HG02642 (cell line): ENCODE measurements at regions not wholly inside any gene's neighbourhood (a gene's known extent, or its start where the extent isn't known, plus 50 kb on each side); places are given as distances from the start of the nearest gene placed in this dataset.

Experiments
- ATAC-seq: cut with Tn5 transposase; IDR thresholded peaks from one replicate; pipeline ENCODE4 v1.9.1; 2021; ENCODE audit warnings: mild to moderate bottlenecking; ENCODE audit not compliant: unreplicated experiment, poor library complexity

- ATAC-seq = no peak
These were observed 151.1 kb upstream of the TSHZ3 start for GRCh38 chr19:31500197-31500830.

DNA sequence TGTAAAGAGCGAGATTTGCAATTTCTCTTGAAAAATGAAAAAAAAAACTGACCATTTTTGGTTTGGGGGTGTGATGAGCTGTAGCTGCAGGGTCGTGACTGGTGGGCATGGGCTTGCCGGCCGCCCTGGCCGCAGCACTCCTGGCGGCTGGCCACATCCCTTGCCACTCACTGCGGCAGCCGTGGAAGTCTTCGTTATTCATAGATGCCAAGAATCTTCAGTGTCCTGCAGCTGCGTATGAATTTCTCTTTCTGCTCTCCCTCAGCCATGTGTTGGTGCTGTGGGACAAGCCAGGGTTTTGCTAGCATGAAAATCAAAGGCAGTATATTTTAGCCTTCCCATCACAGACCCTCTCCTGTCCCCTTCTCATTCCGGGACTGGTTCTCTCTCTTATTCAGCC, 151.7 kb upstream of the TSHZ3 start:
- ATAC-seq = no peak

DNA sequence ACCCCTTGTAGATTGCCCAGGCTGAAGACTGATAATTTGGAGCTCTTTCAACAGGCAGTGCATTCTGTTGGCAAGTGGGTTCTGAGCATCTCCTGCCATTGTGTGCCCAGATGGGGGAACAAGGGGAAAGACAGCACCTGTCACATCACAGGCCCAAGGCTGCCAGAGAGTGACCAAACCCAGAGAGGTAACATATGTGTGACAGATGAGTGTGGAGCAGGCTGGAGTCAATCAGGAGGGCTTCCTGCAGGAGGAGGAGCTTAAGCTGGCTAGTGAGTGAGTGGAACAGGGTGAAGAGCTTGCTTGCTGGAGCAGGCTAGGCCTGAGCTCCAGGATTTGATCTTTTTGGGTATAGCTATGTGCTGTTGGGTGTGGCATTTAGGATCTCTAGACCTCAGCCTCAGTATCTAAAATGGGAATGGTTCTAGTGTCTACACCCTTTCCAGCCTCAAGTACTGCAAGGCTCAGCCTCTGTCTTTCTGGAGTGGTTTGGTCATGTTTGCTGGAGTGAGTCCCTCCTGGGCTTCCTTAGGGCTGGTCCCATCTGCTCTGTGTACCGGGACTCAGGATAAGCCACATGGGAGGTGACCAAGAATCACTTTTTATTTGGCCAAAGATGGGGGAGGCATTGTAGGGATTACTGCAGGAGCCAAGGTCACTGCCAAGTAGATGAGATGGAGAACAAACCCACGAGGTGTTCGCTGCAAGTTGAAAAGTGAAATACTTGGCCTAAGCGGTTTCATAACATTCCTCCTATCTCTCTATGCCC, 152.4 kb upstream of the TSHZ3 start:
- no peak for ATAC-seq

DNA sequence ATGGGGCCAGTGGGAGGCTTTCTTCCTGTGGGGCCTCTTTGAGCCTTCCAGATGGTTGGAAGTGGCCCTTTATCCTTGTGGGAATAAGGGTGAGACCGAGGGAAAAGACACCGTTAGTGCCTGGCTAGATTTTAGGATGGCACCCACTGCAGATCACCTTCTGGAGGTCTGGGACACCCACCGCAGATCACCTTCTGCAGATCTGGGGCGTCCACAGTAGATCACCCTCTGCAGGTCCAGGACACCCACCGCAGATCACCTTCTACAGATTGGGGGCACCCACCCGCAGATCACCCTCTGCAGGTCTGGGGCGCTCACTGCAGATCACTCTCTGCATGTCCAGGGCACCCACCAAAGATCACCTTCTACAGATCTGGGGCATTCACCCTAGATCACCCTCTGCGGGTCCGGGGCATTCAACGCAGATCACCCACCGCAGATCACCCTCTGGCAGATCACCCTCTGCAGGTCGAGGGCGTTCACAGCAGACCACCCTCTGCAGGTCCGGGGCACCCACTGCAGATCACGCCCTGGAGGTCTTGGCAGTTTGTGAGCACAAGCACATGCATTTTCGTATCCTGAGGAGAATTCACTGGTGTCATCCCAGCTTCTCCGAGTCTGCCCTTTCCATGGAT, 153.4 kb upstream of the TSHZ3 start:
- no peak for ATAC-seq

- no peak for ATAC-seq
These were observed 154.0 kb upstream of the TSHZ3 start for GRCh38 chr19:31503211-31503610.

- no peak for ATAC-seq
These were observed 155.0 kb upstream of the TSHZ3 start for GRCh38 chr19:31504221-31504620.

GRCh38 chr19:31505596-31505910, 156.3 kb upstream of the TSHZ3 start:
- ATAC-seq = no peak

DNA sequence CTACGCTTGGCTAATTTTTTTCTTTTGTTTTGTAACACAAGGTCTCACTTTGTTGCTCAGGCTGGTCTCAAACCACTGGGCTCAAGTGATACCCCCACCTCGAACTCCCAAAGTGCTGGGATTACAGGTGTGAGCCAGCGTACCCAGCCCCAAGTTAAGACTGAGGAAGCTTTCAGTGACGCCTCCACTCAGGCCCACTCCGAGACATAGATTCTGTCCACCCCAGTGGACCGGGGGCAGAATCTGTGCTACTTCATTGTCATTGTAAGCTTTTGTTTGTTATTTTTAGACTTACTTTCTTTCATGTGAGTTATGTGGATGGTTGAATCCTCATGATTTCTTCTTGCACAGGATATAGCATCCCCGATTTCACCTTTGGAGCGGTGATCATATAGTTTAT, 156.9 kb upstream of the TSHZ3 start:
- no peak for ATAC-seq

DNA sequence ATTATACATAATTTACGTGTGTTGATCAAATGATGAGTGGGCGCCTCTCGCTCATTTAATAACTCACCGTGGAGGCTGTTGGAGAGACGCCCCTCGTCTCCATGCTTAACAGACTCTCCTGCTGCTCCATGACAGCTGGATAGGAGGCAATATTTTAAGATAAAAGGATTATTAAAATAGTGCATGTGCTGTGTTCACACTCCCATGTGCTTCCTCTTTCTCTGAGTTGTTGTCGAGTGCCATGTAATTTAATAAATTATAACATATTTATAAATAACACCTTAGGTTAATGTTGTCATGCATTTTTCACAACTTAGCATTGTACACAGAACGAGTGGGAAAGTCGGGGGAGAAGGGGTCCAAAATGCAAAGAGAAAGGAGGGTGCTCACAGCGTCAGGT, 161.4 kb upstream of the TSHZ3 start:
- no peak for ATAC-seq

DNA sequence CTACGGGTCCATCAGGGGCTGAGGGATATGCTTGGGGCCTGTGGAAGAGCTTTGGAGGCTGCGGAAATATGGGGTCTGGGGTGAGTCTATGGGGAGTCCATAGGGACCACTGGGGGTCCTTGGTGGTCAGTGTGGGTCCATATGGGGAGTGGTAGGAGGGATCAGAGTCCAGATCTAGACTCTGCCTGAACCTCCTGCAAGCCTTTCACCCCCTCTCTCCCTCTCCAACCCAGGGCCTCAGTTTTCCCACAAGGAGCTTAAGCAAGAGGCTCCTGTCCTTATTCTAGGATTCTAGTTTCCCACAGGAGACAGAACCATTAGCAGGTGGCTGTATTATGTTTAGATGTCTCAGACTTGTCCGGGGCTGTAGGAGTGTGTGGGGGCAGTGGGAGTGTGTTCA, 161.9 kb upstream of the TSHZ3 start:
- no peak for ATAC-seq

DNA sequence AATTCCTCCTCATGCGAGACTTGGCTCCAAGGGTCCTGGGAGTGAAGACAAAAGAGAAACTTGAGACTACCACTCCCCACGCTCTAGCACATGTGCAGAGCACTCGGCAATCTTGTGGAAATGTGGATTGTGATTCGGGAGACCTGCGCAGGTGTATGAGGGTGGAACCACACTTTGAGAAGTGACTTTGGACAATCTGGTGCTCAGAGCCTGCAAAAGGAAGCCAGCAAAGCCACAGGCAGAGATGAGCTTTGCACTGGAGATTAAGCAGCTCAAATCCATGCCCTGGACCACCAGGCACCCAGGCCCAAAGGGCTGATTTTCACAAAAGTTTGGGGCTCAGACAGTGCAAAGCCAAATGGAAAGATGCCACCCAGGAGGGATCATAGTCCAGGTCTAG, 162.5 kb upstream of the TSHZ3 start:
- ATAC-seq = no peak

GRCh38 chr19:31512181-31512970, 163.1 kb upstream of the TSHZ3 start:
- ATAC-seq = no peak

- ATAC-seq = no peak
These were observed 164.6 kb upstream of the TSHZ3 start for GRCh38 chr19:31513841-31514240.

DNA sequence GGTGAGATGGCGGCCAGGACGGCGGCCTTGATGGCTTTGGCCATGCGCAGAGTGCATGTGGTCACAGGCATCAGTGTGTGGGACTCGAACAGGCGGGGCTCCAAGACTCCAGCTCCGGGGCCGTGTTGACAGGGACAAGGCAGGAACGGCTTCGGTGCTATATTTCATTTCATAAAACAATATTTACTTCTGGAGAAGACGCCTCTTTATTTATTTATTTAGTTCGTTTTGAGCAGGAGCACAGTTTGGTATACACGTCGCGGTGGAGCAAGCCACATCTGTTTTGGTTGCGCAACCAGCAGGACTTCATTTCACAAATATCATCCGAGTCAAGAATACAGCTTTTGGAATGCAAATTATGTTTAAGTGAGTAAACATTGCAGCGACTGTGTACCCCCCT, 166.7 kb upstream of the TSHZ3 start:
- no peak for ATAC-seq

DNA sequence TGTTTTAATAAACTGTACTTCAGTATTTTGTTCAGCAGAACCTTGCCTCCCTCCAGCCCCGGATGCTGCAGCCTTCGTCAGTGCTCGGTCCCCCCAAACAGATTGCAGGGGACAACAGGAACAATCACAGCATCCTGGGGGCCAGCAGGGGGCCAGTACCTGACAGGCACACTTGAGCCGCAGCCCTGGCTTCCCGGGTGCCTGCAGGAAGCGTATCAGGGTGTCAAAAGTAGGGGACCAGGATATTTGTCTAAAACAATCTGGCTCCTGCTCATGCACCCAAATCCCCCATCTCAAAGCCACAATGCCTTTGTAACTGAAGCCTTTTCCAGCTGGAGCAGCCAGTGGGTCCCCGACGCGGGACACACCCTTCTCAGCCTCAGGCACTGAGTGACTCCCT, 167.5 kb upstream of the TSHZ3 start:
- no peak for ATAC-seq

- no peak for ATAC-seq
These were observed 168.3 kb upstream of the TSHZ3 start for GRCh38 chr19:31517224-31518180.

- no peak for ATAC-seq
These were observed 169.2 kb upstream of the TSHZ3 start for GRCh38 chr19:31518216-31519020.

DNA sequence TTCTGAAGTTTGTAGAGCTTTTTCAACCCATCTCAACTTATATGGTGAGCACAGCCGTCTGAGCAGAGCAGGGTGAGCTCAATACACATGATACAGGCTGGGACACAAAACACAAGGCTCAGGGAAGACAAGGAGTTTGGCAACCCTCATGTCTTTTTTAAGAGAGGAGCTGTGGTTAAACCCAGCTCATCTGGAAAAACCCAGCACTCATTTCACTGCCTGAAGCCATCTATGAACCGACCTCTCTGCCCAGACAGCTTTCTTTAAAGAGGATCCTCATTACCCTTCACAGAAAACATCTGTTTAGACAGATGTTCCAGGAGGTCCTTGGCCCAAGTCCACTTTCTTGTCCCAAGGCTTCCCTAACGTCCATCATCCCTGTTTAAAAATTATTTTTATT, 170.0 kb upstream of the TSHZ3 start:
- no peak for ATAC-seq

DNA sequence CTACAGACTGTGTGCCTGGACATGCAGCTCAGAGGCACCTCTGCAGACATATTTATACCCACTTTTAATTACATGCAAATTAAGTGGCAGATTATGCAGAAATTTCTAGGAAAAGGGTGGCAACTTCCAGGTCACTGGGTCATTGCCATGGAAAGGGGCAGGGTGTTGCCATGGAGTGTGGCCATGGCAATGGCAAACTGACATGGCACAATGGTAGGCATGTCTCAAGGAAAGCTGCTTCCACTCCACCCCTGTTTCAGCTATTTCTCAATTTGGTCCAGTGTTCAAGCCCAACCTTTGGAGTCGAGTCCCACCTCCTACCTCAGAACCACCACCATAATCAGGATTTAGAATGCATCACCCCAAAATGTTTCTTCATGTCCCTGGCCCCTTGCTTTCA, 170.7 kb upstream of the TSHZ3 start:
- no peak for ATAC-seq
